Activated CD8-positive, alpha-beta T cell treated with anti-CD3 and anti-CD28 coated beads for 36 hours (primary cell): ENCODE measurements at regions not wholly inside any gene's neighbourhood (a gene's known extent, or its start where the extent isn't known, plus 50 kb on each side); places are given as distances from the start of the nearest gene placed in this dataset.
A peak's percentile ranks its signal among the peaks of the same experiment; 100 is the strongest.

Experiments
- ATAC-seq: fragments of 200-7000 bp; cut with Tn5 transposase; one replicate; pipeline ENCODE4 v1.10.0; 2021; ENCODE audit warnings: mild to moderate bottlenecking, moderate library complexity
- CTCF ChIA-PET: fragments of 350-600 bp; sonication (Branson Sonifier 250); formaldehyde crosslinking; loops from one replicate; lab custom pipeline; 2021; ENCODE audit warnings: antibody characterized with exemption; lab: Charles Lee
- POLR2A ChIA-PET: fragments of 350-600 bp; sonication (Branson Sonifier 250); formaldehyde crosslinking; loops from one replicate; lab custom pipeline; 2021; ENCODE audit warnings: antibody characterized with exemption; lab: Charles Lee
- DNase-seq: peaks from one replicate; pipeline ENCODE4 v3.0.0-alpha.2; 2020
- H3K27ac Mint-ChIP-seq: one replicate; pipeline ENCODE4 v1.8.0; 2021; ENCODE audit warnings: mild to moderate bottlenecking, mixed read lengths
- H3K27me3 Mint-ChIP-seq: one replicate; pipeline ENCODE4 v1.8.0; 2021; ENCODE audit warnings: mixed read lengths
- H3K36me3 Mint-ChIP-seq: one replicate; pipeline ENCODE4 v1.8.0; 2021; ENCODE audit warnings: low read depth, mixed read lengths
- H3K4me1 Mint-ChIP-seq: one replicate; pipeline ENCODE4 v1.8.0; 2021; ENCODE audit warnings: low read depth, mixed read lengths
- H3K4me3 Mint-ChIP-seq: one replicate; pipeline ENCODE4 v1.8.0; 2021; ENCODE audit warnings: mild to moderate bottlenecking, moderate library complexity, mixed read lengths
- H3K9me3 Mint-ChIP-seq: one replicate; pipeline ENCODE4 v1.8.0; 2021; ENCODE audit warnings: mixed read lengths
- CTCF ChIP-seq: fragments of 200-600 bp; IDR thresholded peaks from one replicate; pipeline ENCODE4 v1.8.0; 2022; ENCODE audit warnings: antibody characterized with exemption, mild to moderate bottlenecking
- intact Hi-C: fragments of 100-400 bp; cut with micrococcal nuclease; formaldehyde crosslinking; loops from one replicate; pipeline ENCODE4 v1.10.0; 2022

- POLR2A ChIA-PET: no interaction called here
- no peak overlapping the region for H3K27ac Mint-ChIP-seq
- CTCF ChIA-PET: no interaction called here
- intact Hi-C loops: no loop called here
- TF ChIP-seq CTCF: no peak
- DNase-seq (no peak), ATAC-seq (no peak)
- peaks cover 1% of the 10 kb centered on the region for H3K27me3 Mint-ChIP-seq
- H3K4me3 Mint-ChIP-seq: no peak overlapping the region
- H3K4me1 Mint-ChIP-seq: no peaks in the 10 kb centered on the region
- no peaks in the 10 kb centered on the region for H3K9me3 Mint-ChIP-seq
- no peaks in the 10 kb centered on the region for H3K36me3 Mint-ChIP-seq
Measured at GRCh38 chr5:89263846-89264245, 380.9 kb upstream of the MEF2C start.

GRCh38 chr5:89262030-89262429 lies 379.0 kb upstream of the MEF2C start:
- CTCF ChIA-PET: no interaction called here
- Mint-ChIP-seq H3K27ac (no peak overlapping the region), H3K9me3 (no peaks in the 10 kb centered on the region), H3K4me3 (no peak overlapping the region), H3K36me3 (no peaks in the 10 kb centered on the region), H3K4me1 (no peaks in the 10 kb centered on the region), H3K27me3 (peaks cover 1% of the 10 kb centered on the region)
- ATAC-seq (no peak), DNase-seq (no peak)
- no peak for TF ChIP-seq CTCF
- intact Hi-C loops: no loop called here
- POLR2A ChIA-PET: no interaction called here

- intact Hi-C loops: no loop called here
- H3K4me3 Mint-ChIP-seq: no peak overlapping the region
- POLR2A ChIA-PET: no interaction called here
- CTCF ChIA-PET: no interaction called here
- H3K27me3 Mint-ChIP-seq: peaks cover 1% of the 10 kb centered on the region
- DNase-seq: no peak
- no peaks in the 10 kb centered on the region for H3K4me1 Mint-ChIP-seq
- ATAC-seq: no peak
- no peak overlapping the region for H3K27ac Mint-ChIP-seq
- peaks cover under 1% of the 10 kb centered on the region for H3K9me3 Mint-ChIP-seq
- H3K36me3 Mint-ChIP-seq: no peaks in the 10 kb centered on the region
- no peak for TF ChIP-seq CTCF
Measured at GRCh38 chr5:89260254-89260653, 377.3 kb upstream of the MEF2C start.

- Mint-ChIP-seq H3K36me3 (no peaks in the 10 kb centered on the region), H3K4me3 (no peak overlapping the region), H3K27me3 (no peaks in the 10 kb centered on the region), H3K27ac (no peak overlapping the region), H3K9me3 (peaks cover 2% of the 10 kb centered on the region), H3K4me1 (no peaks in the 10 kb centered on the region)
- ChIA-PET POLR2A (no interaction called here), CTCF (no interaction called here)
- DNase-seq (no peak), ATAC-seq (peak; percentile 37)
- TF ChIP-seq CTCF: no peak
- intact Hi-C loops: no loop called here
Measured at GRCh38 chr5:89255845-89256463, 373.0 kb upstream of the MEF2C start.

- Mint-ChIP-seq H3K36me3 (no peaks in the 10 kb centered on the region), H3K27me3 (peaks cover 1% of the 10 kb centered on the region), H3K9me3 (peaks cover 2% of the 10 kb centered on the region), H3K4me3 (no peak overlapping the region), H3K27ac (no peak overlapping the region), H3K4me1 (no peaks in the 10 kb centered on the region)
- ATAC-seq (no peak), DNase-seq (no peak)
- ChIA-PET POLR2A (no interaction called here), CTCF (no interaction called here)
- no peak for TF ChIP-seq CTCF
- intact Hi-C loops: no loop called here
Measured at GRCh38 chr5:89253666-89254352, 370.8 kb upstream of the MEF2C start.
